PFSK-1 (cell line): ENCODE measurements at regions not wholly inside any gene's neighbourhood (a gene's known extent, or its start where the extent isn't known, plus 50 kb on each side); places are given as distances from the start of the nearest gene placed in this dataset.

ENCODE experiments used
- FOXP2 ChIP-seq: optimal IDR thresholded peaks from 2 replicates; pipeline ENCODE3; 2011; ENCODE audit warnings: borderline replicate concordance, control low read depth, inconsistent platforms; ENCODE audit not compliant: insufficient read depth; ENCODE audit errors: extremely low read length, extremely low read depth
- POLR2AphosphoS5 ChIP-seq: IDR thresholded peaks from 2 replicates; pipeline ENCODE4 v1.6.1; 2012; ENCODE audit warnings: low read depth, mild to moderate bottlenecking, control low read depth, low read length, moderate library complexity
- REST ChIP-seq, 2 experiments: IDR thresholded peaks; 2 replicates each; pipeline versions ENCODE4 v1.6.1 to v1.8.0; 2011 to 2012; ENCODE audit warnings: low read depth in 2 of 2, low read length in 2 of 2, control low read depth in 1 of 2, inconsistent platforms in 1 of 2, mild to moderate bottlenecking in 1 of 2, moderate library complexity in 1 of 2; ENCODE audit not compliant: insufficient read depth in 1 of 2
- SIN3A ChIP-seq: IDR thresholded peaks from 2 replicates; pipeline ENCODE4 v1.6.1; 2012; ENCODE audit warnings: mild to moderate bottlenecking, low read length, moderate library complexity, borderline replicate concordance; ENCODE audit not compliant: insufficient read depth
- TAF1 ChIP-seq: IDR thresholded peaks from 2 replicates; pipeline ENCODE4 v1.6.1; 2012; ENCODE audit warnings: low read length, control low read depth, borderline replicate concordance; ENCODE audit not compliant: insufficient read depth

GRCh38 chr4:13815231-13815630, 187.7 kb upstream of the BOD1L1 start:
- TF ChIP-seq REST (IDR thresholded peaks at IDR 0.05; ENCODE audit: insufficient read depth in 1 of 2, low read depth in 2 of 2, low read length in 2 of 2): no peak
- TF ChIP-seq TAF1: no peak
- TF ChIP-seq POLR2AphosphoS5: no peak
- TF ChIP-seq SIN3A: no peak
- no peak for TF ChIP-seq FOXP2

- TF ChIP-seq POLR2AphosphoS5 (no peak), FOXP2 (no peak), SIN3A (no peak), REST (IDR thresholded peaks at IDR 0.05; ENCODE audit: insufficient read depth in 1 of 2, low read depth in 2 of 2, low read length in 2 of 2) (no peak), TAF1 (no peak)
Observed at GRCh38 chr4:13816472-13816871, 188.9 kb upstream of the BOD1L1 start.

- TF ChIP-seq FOXP2 (no peak), TAF1 (no peak), REST (IDR thresholded peaks at IDR 0.05; ENCODE audit: insufficient read depth in 1 of 2, low read depth in 2 of 2, low read length in 2 of 2) (no peak), POLR2AphosphoS5 (no peak), SIN3A (no peak)
Observed at GRCh38 chr4:13821522-13821921, 194.0 kb upstream of the BOD1L1 start.

- TF ChIP-seq FOXP2: no peak
- no peak for TF ChIP-seq TAF1
- TF ChIP-seq SIN3A: no peak
- no peak for TF ChIP-seq POLR2AphosphoS5
- no peak for TF ChIP-seq REST (IDR thresholded peaks at IDR 0.05; ENCODE audit: insufficient read depth in 1 of 2, low read depth in 2 of 2, low read length in 2 of 2)
Observed at GRCh38 chr4:13829457-13829856, 201.9 kb upstream of the BOD1L1 start.

GRCh38 chr4:13830449-13830848, 202.9 kb upstream of the BOD1L1 start:
- TF ChIP-seq SIN3A (no peak), TAF1 (no peak), FOXP2 (no peak), POLR2AphosphoS5 (no peak), REST (IDR thresholded peaks at IDR 0.05; ENCODE audit: insufficient read depth in 1 of 2, low read depth in 2 of 2, low read length in 2 of 2) (no peak)
